ELF-1 (cell line): ENCODE measurements at regions not wholly inside any gene's neighbourhood (a gene's known extent, or its start where the extent isn't known, plus 50 kb on each side); places are given as distances from the start of the nearest gene placed in this dataset.

ENCODE experiments used
- DNase-seq: peaks from one replicate; pipeline ENCODE4 v3.0.0-alpha.2; 2016; ENCODE audit warnings: low read depth, low spot score

DNA sequence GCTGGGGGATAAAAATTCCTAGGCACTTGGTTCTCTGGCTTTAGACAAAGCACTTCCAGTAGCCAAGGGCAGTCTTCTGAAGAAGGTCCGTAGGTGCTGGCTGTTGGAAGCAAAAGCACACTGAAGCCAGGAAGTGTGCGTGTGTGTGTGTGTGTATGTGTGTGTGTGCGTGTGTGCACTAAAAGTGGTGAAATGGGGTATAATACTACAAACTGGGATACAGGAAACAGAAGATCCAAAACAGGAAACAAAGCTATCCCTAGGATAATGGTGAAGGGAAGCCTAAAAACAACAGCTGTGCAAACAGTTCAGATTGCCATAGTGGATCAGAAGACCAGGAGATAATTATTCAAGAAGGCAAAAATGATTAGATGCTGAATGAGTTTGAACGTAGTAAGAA, 103.4 kb downstream of the IL20RB start:
- DNase-seq, result no peak

DNA sequence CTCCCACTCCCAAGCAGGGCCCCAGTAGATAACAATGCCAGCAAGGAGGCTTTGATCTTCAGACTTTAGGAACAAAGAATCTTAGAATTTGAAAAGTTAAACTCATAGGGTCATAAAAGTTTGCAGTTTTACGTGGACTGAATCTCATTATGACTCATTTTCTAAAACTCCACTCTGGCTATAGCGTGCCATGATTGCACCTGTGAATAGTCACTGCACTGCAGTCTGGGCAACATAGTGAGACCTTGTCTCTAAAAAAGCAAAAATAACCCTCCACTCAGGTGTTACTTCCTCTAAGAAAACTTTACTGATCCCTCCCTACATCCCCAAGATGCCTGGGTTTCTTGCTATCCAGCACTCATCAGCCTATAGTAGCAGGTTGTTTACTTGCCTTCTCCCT, 104.5 kb downstream of the IL20RB start:
- no peak for DNase-seq

DNA sequence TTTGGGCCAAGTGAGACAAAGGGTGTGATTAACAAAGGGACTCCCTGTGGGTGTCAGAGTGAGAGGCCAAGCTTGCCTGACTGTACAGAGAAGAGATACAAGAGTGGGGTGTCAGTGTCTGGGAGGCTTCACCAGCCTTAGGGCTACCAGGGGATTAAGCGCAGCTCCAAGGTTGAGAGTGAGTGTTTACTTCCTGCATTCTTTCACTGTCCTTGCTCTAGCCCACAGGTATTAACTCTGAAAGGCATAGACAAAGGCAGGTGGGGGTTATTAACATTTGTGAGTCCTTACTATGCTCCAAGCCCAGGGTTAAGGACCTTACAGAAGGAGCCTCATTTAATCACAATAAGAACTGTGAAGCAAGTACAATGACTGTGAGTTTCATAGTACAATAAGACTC, 107.6 kb downstream of the IL20RB start:
- peak; percentile 61 for DNase-seq

DNA sequence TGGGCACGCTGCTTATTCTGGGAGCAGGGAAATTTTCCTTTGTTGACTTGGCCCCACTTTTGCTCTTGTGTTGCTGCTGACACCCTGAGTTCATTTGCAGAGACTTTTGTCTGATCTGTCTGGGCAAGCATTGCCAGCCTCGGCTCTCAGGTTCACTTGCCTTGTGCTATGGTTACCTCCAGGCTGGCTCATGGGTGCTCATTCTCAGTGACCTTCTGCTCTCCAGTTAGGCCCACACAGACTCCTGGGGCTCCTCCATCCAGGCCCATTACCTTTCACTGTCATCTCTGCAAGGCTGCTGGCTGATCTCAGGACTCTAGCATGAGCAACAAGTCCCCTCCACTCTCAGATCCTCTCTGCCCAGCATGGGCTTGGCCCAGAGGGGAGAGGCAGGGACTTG, 108.3 kb downstream of the IL20RB start:
- no peak for DNase-seq

DNA sequence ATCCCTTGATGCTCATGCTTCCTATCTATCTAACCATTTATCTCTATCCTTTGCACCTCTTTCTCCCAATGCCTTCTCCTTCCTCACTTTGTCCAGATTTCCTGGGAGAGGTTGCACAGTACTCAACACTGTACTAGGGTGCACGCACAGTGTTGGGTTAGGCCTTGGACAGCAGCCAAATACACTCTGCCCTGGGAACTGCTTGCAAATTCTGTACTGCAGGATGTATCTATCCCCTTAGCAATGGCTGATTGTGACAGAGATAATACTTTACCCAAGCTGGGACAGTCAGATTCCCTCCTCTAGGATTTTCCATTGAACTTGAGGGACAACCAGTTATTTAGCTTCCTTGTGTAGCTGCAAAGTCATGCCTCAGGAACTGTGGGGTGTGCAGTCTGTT, 113.3 kb downstream of the IL20RB start:
- no peak for DNase-seq

DNA sequence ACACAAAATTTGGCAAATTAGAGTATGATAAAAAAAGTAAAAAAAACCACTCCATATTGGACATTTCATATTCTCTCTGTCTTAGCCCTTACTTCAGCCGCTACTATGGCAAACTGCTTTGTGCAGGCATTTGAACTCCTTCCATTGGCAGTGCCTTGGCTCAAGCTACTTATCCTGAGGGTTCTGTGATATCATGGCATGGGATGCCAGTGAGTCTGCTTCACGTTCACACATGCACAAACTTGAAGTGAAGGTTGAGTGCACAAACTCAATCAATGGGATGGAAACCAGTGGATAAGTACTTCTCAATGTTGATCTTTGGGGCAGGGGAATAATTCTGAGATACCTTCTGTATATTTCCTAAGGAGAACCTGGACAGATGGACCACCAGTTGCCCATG, 117.2 kb downstream of the IL20RB start:
- DNase-seq, result no peak

DNA sequence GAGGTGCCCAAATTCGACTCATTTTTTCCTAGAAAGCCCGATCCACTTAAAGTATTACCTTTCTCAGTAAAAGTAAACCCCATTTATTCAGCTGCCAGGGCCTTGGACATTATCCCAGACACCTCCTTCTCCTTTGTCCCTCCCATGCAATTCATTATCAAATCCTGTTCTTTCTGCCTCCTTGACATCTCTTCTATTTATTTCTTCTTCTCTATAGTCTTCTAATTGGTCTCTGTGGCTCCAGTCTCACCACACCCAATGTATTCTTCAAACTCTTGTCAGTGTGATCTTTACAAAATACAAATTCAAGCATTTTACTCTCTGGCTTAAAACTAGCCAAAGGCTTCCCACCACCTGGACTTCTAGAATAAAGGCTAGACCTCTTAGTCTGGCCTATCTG, 120.3 kb downstream of the IL20RB start:
- DNase-seq, result no peak

DNA sequence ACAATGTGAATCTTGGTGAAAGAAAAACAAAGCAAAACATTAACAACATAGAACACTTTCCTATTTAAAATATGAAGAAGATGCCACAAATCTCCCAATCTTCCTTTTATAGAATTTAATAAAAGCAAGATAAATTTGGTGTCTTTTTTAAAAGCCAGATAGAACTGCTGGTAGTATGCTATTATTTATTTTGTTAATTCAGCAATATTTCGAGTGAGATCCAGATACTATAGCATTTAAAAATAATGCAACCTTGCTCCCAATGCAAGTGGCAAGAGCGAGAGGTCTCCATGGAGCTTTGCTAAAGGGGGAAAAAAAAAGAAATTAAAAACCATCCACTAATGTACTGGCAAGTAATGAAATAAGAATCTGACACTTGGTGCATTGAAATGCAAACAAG, 121.8 kb downstream of the IL20RB start:
- no peak for DNase-seq

DNA sequence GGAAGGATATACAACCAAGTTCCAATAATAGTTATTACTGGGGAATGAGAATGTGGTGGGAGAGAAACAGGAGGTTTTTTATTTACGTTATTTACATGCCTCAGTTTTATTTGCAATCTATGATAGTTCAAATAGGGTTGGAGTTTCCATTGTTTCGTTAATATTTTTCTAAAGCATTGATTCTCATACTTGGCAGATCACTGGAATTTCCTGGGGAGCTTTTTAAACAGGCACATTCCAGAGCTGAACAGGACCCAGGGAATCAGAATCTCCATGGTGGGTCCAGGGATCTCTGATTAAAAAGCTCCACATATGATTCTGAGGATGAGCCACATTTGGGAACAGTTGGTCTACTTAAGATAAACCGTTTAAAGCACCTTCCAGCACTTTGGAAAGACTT, 123.9 kb downstream of the IL20RB start:
- DNase-seq, result no peak

DNA sequence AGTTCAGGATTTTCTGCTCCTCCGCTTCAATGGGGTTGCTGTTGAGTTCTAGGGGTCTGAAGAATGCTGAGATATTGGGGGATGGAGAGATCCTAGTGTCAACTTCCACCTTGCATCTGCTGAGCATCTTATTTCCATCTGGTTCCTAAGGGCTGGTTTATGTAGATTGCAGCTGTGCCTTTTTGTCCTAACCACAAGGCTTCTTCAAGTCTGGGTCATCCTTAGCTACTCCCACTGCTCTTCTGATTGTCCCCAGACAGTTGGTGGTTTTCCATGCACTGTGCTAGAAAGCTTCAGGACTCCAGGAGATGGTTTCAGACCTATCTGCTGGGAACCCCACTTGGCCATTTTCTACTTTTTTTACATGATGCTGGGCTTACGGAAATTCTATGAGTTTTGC, 125.0 kb downstream of the IL20RB start:
- DNase-seq, result no peak

DNA sequence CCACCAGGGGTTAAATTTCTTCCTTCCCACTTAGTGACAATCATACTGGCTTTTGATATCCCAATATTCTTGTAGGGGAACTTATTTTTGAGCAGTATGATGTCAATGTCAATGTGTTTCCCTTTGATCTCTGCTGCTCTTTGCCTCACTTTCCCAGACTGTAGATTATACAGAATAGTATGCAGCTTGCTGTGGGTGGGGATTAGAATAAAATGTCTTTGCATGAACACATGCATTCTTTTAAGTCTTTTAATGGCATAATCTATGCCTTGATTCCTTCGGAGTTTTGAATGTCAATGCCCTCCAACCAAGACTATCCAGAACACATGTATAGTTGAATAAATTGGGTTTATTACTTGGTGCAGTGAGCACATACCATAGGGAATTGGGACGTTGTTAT, 125.5 kb downstream of the IL20RB start:
- DNase-seq, result no peak

DNA sequence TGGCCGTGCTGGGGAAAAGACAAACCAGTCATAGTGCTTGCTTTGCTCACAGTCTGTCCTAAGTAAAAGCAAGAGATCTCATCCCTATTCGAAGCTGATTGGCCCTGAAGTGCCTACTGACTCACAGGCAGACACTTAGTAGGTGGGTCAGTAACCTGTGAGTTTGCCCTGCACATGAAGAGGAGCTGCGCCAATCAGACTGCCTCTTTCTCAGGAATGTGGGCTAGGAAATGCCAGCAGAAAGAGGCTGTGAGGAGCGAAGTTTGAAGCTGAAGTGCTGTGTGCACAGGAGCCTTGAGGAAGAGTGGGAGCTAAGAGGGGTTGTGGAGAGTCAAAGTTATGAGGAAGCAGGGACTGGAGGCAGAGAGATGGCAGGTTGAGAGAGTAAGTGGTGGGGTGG, 126.8 kb downstream of the IL20RB start:
- no peak for DNase-seq

DNA sequence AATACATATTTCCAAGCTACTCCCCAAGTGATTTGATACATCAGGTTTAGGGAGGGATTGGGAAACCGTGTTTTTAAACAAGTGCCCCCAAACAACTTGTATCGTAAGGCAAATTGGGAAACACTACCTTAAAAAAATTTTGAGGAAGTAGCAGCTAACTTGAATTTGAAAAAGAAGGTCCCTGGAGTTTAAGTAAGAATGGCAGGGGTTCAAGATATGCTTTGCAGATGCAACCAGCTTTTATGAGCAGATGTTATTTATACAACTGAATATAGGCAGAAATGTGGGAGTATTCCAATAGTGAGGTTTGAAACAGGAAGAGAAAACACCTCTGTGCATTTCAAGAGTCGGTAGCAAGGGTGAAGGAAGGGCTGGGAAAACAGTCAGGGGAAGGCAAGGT, 139.6 kb downstream of the IL20RB start:
- no peak for DNase-seq

DNA sequence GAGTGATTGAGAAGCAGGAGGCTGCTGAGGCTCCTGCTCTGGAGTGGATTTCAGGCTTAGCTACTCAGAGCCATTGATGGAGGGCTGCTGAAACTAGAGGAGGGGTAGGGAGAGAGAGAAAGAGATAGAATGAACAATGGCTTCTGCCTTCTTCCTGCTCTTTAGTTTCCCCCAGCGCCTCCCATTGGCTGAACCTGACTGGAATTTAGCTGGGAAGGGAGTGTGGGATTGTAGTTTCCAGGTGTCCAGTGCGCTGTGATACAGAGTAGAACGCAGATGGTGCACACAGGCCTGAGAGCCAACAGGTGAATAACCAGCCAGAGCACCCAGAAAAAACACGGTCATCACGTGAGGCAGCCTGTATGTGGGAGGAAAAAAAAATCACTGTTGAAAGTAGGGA, 140.1 kb downstream of the IL20RB start:
- no peak for DNase-seq

DNA sequence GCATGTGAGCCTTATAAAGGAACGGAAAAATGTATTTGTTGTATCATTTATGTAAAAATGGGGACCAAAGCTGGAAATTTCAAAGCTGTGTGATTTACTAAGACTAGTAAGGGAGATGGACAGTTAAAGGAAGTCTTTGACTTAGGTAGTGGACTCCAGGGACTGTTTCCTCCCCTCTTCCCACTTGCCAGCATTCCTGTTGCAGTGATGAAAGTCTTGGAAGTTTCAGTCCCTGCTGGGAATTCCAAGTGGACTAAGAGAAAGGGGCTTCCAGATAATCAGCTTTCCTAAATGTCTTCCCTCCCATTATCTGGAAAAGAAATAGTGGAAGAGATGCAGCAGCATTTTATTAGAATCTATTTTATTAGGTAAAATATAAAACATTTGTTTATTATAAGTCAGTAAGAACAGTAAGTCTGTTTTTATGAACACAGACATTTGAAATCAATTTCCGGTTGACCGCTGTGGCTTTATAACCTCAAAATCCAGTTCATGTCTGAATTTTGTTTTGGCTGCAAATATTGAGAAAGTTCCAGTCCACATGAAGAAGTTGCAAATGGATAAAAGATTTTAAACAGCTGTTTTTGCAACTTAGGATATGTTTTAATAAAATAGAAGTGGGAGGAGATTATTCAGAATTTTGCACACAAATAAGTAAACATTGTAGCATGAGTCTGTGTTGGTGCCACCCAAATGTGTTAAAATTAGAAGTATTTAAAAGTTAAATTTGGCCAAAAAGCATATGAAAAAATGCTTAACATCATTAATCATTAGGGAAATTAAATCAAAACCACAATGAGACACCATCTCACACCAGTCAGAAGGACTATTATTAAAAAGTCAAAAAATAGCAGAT, 141.8 kb downstream of the IL20RB start:
- DNase-seq, result no peak

DNA sequence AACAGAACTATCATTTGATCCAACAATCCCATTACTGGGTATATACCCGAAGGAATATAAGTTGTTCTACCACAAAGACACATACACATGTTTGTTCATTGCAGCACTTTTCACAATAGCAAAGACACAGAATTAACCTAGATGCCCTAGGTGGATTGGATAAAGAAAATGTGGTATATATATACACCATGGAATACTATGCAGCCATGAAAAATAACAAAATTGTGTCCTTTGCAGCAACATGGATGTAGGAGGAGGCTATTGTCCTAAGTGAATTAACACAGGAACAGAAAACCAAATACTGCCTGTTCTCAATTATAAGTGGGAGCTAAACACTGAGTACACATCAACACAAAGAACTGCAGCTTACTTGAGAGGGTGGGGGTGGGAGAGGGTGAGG, 142.5 kb downstream of the IL20RB start:
- DNase-seq, result no peak

DNA sequence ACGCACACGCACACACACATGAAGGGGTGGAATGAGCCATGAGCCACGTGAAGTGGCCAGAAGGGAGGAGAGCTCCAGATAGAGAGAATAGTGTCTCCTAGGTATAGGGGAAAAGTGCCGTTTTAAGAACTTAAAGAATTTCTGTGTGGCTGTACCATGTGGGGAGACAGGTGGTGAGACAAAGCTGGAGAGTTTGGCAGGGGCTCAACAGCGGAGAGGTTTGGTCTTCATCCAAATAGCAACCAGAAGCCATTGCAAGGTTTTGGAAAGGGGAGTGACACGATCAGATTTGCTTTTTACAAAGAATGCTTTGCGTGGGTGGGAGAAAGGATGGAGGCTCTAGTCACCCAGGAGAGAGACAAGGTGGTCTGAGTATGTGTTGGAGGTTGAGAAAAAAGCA, 146.0 kb downstream of the IL20RB start:
- DNase-seq, result no peak

DNA sequence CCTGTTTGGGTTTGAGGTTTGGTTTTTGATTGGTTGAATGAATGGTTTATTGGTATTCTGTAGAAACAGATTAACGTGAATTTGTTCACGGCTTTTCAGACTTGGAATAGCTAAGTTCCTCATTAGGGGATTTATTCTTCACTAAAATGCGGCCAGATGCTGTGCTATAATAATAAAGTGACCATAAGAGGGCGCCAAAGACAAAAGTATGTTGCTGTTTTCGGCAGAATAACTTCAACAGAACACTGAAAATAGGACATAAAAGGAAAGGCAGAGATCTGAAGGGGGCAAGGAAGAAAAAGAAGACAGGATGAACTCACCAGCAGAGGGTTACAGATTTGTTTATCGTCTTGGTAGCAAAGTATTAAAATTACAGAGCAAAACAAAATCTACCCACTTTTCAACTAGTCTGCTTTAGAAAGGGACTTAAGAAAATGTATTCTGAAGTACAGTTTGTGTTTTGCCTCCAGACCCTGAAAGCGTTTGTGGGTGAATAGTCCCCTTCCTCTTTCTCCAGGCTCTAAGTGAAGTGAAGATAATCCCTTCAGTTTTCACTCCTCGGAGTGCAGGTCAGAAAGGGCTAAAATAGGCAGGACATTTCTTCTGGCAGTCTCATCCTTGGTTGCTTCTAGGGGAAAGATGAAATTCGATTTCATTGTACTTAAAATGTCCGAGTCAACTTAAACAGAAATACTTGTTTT, 147.6 kb downstream of the IL20RB start:
- peak; percentile 68 for DNase-seq

DNA sequence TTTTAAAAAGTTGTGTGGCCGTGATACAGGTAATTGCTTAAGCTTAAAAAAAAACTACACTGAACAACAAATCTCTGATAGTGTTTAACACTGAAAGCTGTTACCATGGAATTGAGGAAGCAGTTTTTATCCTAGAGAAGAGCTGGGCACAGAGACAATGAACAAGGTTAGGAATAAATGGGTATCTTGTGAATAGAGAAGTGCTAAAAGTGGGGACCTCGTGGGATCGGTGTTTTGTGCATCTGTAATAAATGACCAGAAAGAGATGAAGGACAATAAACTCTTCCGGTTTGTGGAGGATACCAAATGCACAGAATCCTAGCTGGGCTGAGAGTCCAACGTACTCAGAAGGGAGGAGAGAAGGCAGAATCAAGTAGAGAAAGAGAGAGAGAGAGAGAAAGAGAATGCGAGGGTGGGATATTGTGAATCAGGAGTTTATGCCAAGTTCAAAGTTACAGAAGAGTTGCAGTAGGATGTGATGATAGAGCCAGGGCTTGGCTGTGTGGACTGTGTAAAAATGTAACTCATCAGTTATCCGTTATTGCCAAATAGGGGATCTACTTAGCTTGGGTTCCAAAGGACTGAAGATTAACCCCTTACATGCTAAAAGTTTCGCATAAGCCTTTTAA, 148.9 kb downstream of the IL20RB start:
- no peak for DNase-seq

DNA sequence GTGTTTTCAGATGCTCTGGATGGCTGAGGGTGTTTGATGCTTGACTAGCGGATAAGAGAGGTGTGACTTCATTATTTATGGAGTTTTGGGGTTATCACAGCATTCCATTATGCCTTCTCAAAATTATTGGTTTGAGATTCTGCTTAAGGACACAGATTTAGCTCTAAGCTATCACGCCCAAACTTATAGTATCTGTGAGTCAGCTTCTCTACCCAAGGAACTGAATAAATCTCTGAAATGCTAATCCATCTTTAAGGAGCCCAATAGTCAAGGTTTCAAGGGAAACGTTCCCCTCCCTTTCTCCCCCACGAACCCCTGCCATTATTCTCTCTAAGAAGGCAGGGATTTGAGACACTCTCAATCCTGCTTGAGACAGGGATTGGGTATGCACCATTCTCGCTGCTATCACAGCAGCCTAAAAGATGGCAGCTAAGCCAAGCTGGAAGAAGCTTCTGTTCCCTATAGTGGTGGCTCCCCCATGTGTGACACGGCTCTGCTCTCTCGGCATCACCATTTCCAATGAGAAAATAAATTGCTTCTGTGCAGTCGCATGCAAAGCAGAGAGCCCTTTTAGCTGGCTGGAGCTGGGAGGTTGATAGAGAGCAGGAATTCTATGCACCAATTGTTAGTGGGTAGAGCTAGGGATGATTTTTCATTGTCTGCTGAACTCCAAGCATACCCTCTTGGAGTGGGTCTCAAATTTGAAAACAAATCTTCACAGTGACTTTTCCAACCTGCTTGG, 151.1 kb downstream of the IL20RB start:
- DNase-seq, result no peak

DNA sequence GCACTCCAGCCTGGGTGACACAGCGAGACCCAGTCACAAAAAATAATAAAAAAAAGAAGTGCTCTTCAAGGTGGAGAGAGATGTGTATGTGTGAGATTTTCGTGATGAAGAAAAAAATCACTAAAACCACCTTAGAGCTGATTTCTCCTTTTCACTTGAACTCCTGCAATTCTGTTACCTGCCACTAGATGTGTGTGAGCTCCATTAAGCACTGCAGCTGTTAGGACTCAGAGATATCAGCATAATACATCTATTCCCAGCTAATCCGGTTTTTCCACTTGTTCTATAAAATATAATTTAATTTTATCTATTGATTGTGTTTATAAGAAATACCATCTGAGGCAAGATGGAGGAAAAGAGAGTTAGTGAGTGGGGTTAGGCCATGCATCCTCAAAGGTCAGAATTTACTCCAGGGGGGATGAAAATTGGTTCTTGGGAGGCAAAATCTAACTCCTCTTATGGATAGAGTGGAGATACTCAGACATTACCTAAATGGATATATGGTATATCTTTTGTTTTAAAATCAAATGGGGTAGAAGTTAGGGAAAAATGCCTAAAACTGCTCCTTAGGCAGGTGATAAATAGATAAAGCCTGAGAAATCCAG, 152.7 kb downstream of the IL20RB start:
- no peak for DNase-seq

DNA sequence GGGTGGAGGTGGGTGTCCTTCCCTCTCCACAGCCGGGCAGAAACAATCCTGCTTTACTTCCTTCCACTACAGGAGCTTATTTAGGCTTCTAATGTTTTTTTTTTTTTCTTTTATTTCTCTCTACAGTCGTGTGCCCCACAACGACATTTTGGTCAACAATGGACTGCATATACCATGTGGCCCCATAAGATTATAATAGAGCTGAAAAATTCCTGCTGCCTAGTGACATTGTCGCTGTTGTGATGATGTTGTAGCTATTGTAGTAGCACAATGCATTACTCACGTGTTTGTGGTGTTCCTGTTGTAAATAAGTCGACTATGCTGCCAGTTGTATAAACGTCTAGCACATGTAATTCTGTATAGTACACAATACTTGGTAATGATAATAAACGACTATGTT, 153.7 kb downstream of the IL20RB start:
- no peak for DNase-seq
